ENCODE measurements at regions not wholly inside any gene's neighbourhood (a gene's known extent, or its start where the extent isn't known, plus 50 kb on each side); places are given as distances from the start of the nearest gene placed in this dataset.

GRCh38 chr11:112639469-112639868 is 321.8 kb upstream of the NCAM1 start:
- H3K27ac ChIP-seq = no peak overlapping the region
- no peaks in the 10 kb centered on the region for H3K36me3 ChIP-seq
- H3K4me3 ChIP-seq = no peak overlapping the region
- intact Hi-C loops (cut with DNase I) = no loop called here
- no peaks in the 10 kb centered on the region for H3K4me1 ChIP-seq
- no peak for DNase-seq
- TF ChIP-seq POLR2A (IDR thresholded peaks at IDR 0.05) = no peak
- TF ChIP-seq CTCF (IDR thresholded peaks at IDR 0.05) = no peak
- peaks cover 0 to 7% (median 0%) of the 10 kb centered on the region in 4 donors for H3K27me3 ChIP-seq
- peaks cover 0 to 10% (median 0%) of the 10 kb centered on the region in 3 donors for H3K9me3 ChIP-seq

- no peak for DNase-seq
- no peak overlapping the region for H3K4me3 ChIP-seq
- no peaks in the 10 kb centered on the region for H3K27me3 ChIP-seq
- intact Hi-C loops (cut with DNase I) = no loop called here
- TF ChIP-seq CTCF (IDR thresholded peaks at IDR 0.05) = no peak
- TF ChIP-seq POLR2A (IDR thresholded peaks at IDR 0.05) = no peak
- peaks cover 0 to 10% (median 0%) of the 10 kb centered on the region in 3 donors for H3K9me3 ChIP-seq
- no peak overlapping the region for H3K27ac ChIP-seq
- no peaks in the 10 kb centered on the region for H3K36me3 ChIP-seq
- no peaks in the 10 kb centered on the region for H3K4me1 ChIP-seq
These were observed 317.8 kb upstream of the NCAM1 start for GRCh38 chr11:112643416-112643815.

- no peaks in the 10 kb centered on the region for H3K36me3 ChIP-seq
- no peaks in the 10 kb centered on the region for H3K4me1 ChIP-seq
- TF ChIP-seq POLR2A (IDR thresholded peaks at IDR 0.05) (no peak), CTCF (IDR thresholded peaks at IDR 0.05) (no peak)
- H3K27me3 ChIP-seq = no peaks in the 10 kb centered on the region
- H3K27ac ChIP-seq = no peak overlapping the region
- no peak for DNase-seq
- WGBS, 2 donors = 75 to 78% methylated on average over 5 of the region's 5 CpGs
- intact Hi-C loops (cut with DNase I) = no loop called here
- peaks cover 0 to 4% (median 0%) of the 10 kb centered on the region in 3 donors for H3K9me3 ChIP-seq
- H3K4me3 ChIP-seq = no peak overlapping the region
These were observed 316.6 kb upstream of the NCAM1 start for GRCh38 chr11:112644410-112645131.

- intact Hi-C loops (cut with DNase I) = no loop called here
- no peak for DNase-seq
- Histone ChIP-seq H3K27me3 (no peaks in the 10 kb centered on the region), H3K4me3 (no peak overlapping the region), H3K4me1 (peaks cover 0 to 7% (median 0%) of the 10 kb centered on the region in 3 donors), H3K9me3 (no peaks in the 10 kb centered on the region), H3K36me3 (no peaks in the 10 kb centered on the region), H3K27ac (no peak overlapping the region)
- TF ChIP-seq POLR2A (IDR thresholded peaks at IDR 0.05) (no peak), CTCF (IDR thresholded peaks at IDR 0.05) (no peak)
- 75 to 77% methylated on average over 3 to 6 of the region's 6 CpGs for WGBS, 2 donors
These were observed 311.4 kb upstream of the NCAM1 start for GRCh38 chr11:112649856-112650255.

GRCh38 chr11:112650527-112650926 is 310.7 kb upstream of the NCAM1 start:
- TF ChIP-seq POLR2A (IDR thresholded peaks at IDR 0.05) (no peak), CTCF (IDR thresholded peaks at IDR 0.05) (no peak)
- Histone ChIP-seq H3K27me3 (no peaks in the 10 kb centered on the region), H3K9me3 (no peaks in the 10 kb centered on the region), H3K36me3 (no peaks in the 10 kb centered on the region), H3K4me3 (no peak overlapping the region), H3K4me1 (peaks cover 0 to 10% (median 0%) of the 10 kb centered on the region in 3 donors), H3K27ac (no peak overlapping the region)
- intact Hi-C loops (cut with DNase I) = no loop called here
- no peak for DNase-seq
- WGBS, 2 donors = 77 to 87% methylated on average over 3 of the region's 3 CpGs
